ENCODE measurements at regions not wholly inside any gene's neighbourhood (a gene's known extent, or its start where the extent isn't known, plus 50 kb on each side); places are given as distances from the start of the nearest gene placed in this dataset.
A peak's percentile ranks its signal among the peaks of the same experiment; 100 is the strongest.

GRCh38 chr3:177783338-177783737, 586.1 kb upstream of the TBL1XR1 start:
- Histone ChIP-seq H3K79me1 (ENCODE audit: low read length) (no peaks in the 10 kb centered on the region), H4K12ac (ENCODE audit: low read depth, low read length) (no peak overlapping the region), H3K4ac (ENCODE audit: low read depth, low read length) (no peak overlapping the region), H2AK5ac (ENCODE audit: low read length) (no peak overlapping the region), H3K23ac (ENCODE audit: low read length) (no peak overlapping the region), H3K9ac (ENCODE audit: low read length) (no peak overlapping the region), H3K14ac (ENCODE audit: low read length) (no peak overlapping the region), H3K36me3 (ENCODE audit: control insufficient read depth in 1 of 2, insufficient read depth in 2 of 2, low read length in 2 of 2) (no peaks in the 10 kb centered on the region), H3K4me2 (ENCODE audit: low read length) (no peak overlapping the region), H2AFZ (ENCODE audit: insufficient read depth, low read length, poor library complexity) (no peak overlapping the region), H4K91ac (ENCODE audit: low read depth, low read length) (no peak overlapping the region), H3K27me3 (ENCODE audit: insufficient read depth, low read length) (no peaks in the 10 kb centered on the region), H3K4me1 (ENCODE audit: control insufficient read depth in 1 of 2, insufficient read depth in 2 of 2, low read length in 2 of 2) (peaks cover 0 to 2% of the 10 kb centered on the region in 2 experiments), H2BK12ac (ENCODE audit: low read length) (no peak overlapping the region), H3K4me3 (ENCODE audit: low read depth, low read length) (no peak overlapping the region), H2BK5ac (ENCODE audit: low read depth, low read length, poor library complexity) (no peak overlapping the region), H3K79me2 (ENCODE audit: control insufficient read depth, insufficient read depth, low read length, poor library complexity) (no peaks in the 10 kb centered on the region), H3K27ac (ENCODE audit: low read depth, low read length) (no peak overlapping the region), H3K18ac (ENCODE audit: low read length) (no peak overlapping the region), H4K8ac (ENCODE audit: low read depth, low read length) (no peak overlapping the region), H2BK120ac (ENCODE audit: insufficient read depth, low read length, poor library complexity) (no peak overlapping the region), H3K9me3 (ENCODE audit: insufficient read depth, low read depth, low read length) (no peaks in the 10 kb centered on the region)
- no CpG with 5 or more reads among the region's 2 CpGs for WGBS (ENCODE audit: extremely low coverage, insufficient coverage, insufficient read length)
- DNase-seq: no peak

- Histone ChIP-seq H2BK5ac (ENCODE audit: low read depth, low read length, poor library complexity) (no peak overlapping the region), H2BK120ac (ENCODE audit: insufficient read depth, low read length, poor library complexity) (no peak overlapping the region)
- WGBS (ENCODE audit: extremely low coverage, insufficient coverage, insufficient read length): no CpG with 5 or more reads among the region's 5 CpGs
Observed at GRCh38 chr3:177783767-177784166, 586.5 kb upstream of the TBL1XR1 start.

GRCh38 chr3:177787279-177788041, 590.2 kb upstream of the TBL1XR1 start:
- no peak overlapping the region for H3K27ac ChIP-seq (ENCODE audit: low read depth, low read length)
- no peak overlapping the region for H3K14ac ChIP-seq (ENCODE audit: low read length)
- no peak overlapping the region for H3K23ac ChIP-seq (ENCODE audit: low read length)
- H3K4me1 ChIP-seq (ENCODE audit: control insufficient read depth in 1 of 2, insufficient read depth in 2 of 2, low read length in 2 of 2): peaks cover 0 to 2% of the 10 kb centered on the region in 2 experiments
- H3K9me3 ChIP-seq (ENCODE audit: insufficient read depth, low read depth, low read length): no peaks in the 10 kb centered on the region
- no peak overlapping the region for H4K12ac ChIP-seq (ENCODE audit: low read depth, low read length)
- no peak overlapping the region for H2BK120ac ChIP-seq (ENCODE audit: insufficient read depth, low read length, poor library complexity)
- H2AK5ac ChIP-seq (ENCODE audit: low read length): no peak overlapping the region
- H2AFZ ChIP-seq (ENCODE audit: insufficient read depth, low read length, poor library complexity): no peak overlapping the region
- H3K4me2 ChIP-seq (ENCODE audit: low read length): no peak overlapping the region
- no peaks in the 10 kb centered on the region for H3K36me3 ChIP-seq (ENCODE audit: control insufficient read depth in 1 of 2, insufficient read depth in 2 of 2, low read length in 2 of 2)
- no peaks in the 10 kb centered on the region for H3K79me2 ChIP-seq (ENCODE audit: control insufficient read depth, insufficient read depth, low read length, poor library complexity)
- H3K9ac ChIP-seq (ENCODE audit: low read length): no peak overlapping the region
- no peak overlapping the region for H3K4ac ChIP-seq (ENCODE audit: low read depth, low read length)
- no peak overlapping the region for H3K18ac ChIP-seq (ENCODE audit: low read length)
- H3K79me1 ChIP-seq (ENCODE audit: low read length): peaks cover 5% of the 10 kb centered on the region
- H4K91ac ChIP-seq (ENCODE audit: low read depth, low read length): no peak overlapping the region
- no peak overlapping the region for H3K4me3 ChIP-seq (ENCODE audit: low read depth, low read length)
- no CpG with 5 or more reads among the region's 5 CpGs for WGBS (ENCODE audit: extremely low coverage, insufficient coverage, insufficient read length)
- no peak overlapping the region for H4K8ac ChIP-seq (ENCODE audit: low read depth, low read length)
- no peak overlapping the region for H2BK12ac ChIP-seq (ENCODE audit: low read length)
- DNase-seq: no peak
- H2BK5ac ChIP-seq (ENCODE audit: low read depth, low read length, poor library complexity): no peak overlapping the region
- no peaks in the 10 kb centered on the region for H3K27me3 ChIP-seq (ENCODE audit: insufficient read depth, low read length)

More at GRCh38 chr3:177783767-177784166, 586.5 kb upstream of the TBL1XR1 start:
- peak in 1 of 2 donors; percentile 47 for DNase-seq
- Histone ChIP-seq H2AK5ac (ENCODE audit: low read length) (no peak overlapping the region), H3K27ac (ENCODE audit: low read depth, low read length) (no peak overlapping the region), H3K18ac (ENCODE audit: low read length) (no peak overlapping the region), H2BK12ac (ENCODE audit: low read length) (no peak overlapping the region), H3K9me3 (ENCODE audit: insufficient read depth, low read depth, low read length) (no peaks in the 10 kb centered on the region), H3K4me2 (ENCODE audit: low read length) (no peak overlapping the region), H3K4me3 (ENCODE audit: low read depth, low read length) (no peak overlapping the region), H2AFZ (ENCODE audit: insufficient read depth, low read length, poor library complexity) (no peak overlapping the region), H3K9ac (ENCODE audit: low read length) (no peak overlapping the region), H3K27me3 (ENCODE audit: insufficient read depth, low read length) (no peaks in the 10 kb centered on the region), H3K4me1 (ENCODE audit: control insufficient read depth in 1 of 2, insufficient read depth in 2 of 2, low read length in 2 of 2) (peaks cover 0 to 2% of the 10 kb centered on the region in 2 experiments), H3K23ac (ENCODE audit: low read length) (no peak overlapping the region), H4K12ac (ENCODE audit: low read depth, low read length) (no peak overlapping the region), H3K14ac (ENCODE audit: low read length) (no peak overlapping the region), H4K8ac (ENCODE audit: low read depth, low read length) (no peak overlapping the region), H3K4ac (ENCODE audit: low read depth, low read length) (no peak overlapping the region), H3K79me1 (ENCODE audit: low read length) (no peaks in the 10 kb centered on the region), H3K36me3 (ENCODE audit: control insufficient read depth in 1 of 2, insufficient read depth in 2 of 2, low read length in 2 of 2) (no peaks in the 10 kb centered on the region), H4K91ac (ENCODE audit: low read depth, low read length) (no peak overlapping the region), H3K79me2 (ENCODE audit: control insufficient read depth, insufficient read depth, low read length, poor library complexity) (no peaks in the 10 kb centered on the region)

- H3K36me3 ChIP-seq (ENCODE audit: control insufficient read depth in 1 of 2, insufficient read depth in 2 of 2, low read length in 2 of 2): no peaks in the 10 kb centered on the region
- H3K27me3 ChIP-seq (ENCODE audit: insufficient read depth, low read length): no peaks in the 10 kb centered on the region
- H3K4ac ChIP-seq (ENCODE audit: low read depth, low read length): no peak overlapping the region
- H4K8ac ChIP-seq (ENCODE audit: low read depth, low read length): no peak overlapping the region
- H3K23ac ChIP-seq (ENCODE audit: low read length): no peak overlapping the region
- H3K79me1 ChIP-seq (ENCODE audit: low read length): peaks cover 5% of the 10 kb centered on the region
- H2BK12ac ChIP-seq (ENCODE audit: low read length): no peak overlapping the region
- no peak overlapping the region for H2BK5ac ChIP-seq (ENCODE audit: low read depth, low read length, poor library complexity)
- H3K14ac ChIP-seq (ENCODE audit: low read length): no peak overlapping the region
- no peak overlapping the region for H4K12ac ChIP-seq (ENCODE audit: low read depth, low read length)
- no peak overlapping the region for H2AFZ ChIP-seq (ENCODE audit: insufficient read depth, low read length, poor library complexity)
- peak overlapping the region; percentile 67 for H3K27ac ChIP-seq (ENCODE audit: low read depth, low read length)
- no peaks in the 10 kb centered on the region for H3K79me2 ChIP-seq (ENCODE audit: control insufficient read depth, insufficient read depth, low read length, poor library complexity)
- H4K91ac ChIP-seq (ENCODE audit: low read depth, low read length): no peak overlapping the region
- no peak overlapping the region for H2AK5ac ChIP-seq (ENCODE audit: low read length)
- no peak overlapping the region for H3K4me2 ChIP-seq (ENCODE audit: low read length)
- H3K18ac ChIP-seq (ENCODE audit: low read length): no peak overlapping the region
- H3K4me1 ChIP-seq (ENCODE audit: control insufficient read depth in 1 of 2, insufficient read depth in 2 of 2, low read length in 2 of 2): peaks cover 0 to 2% of the 10 kb centered on the region in 2 experiments
- no peaks in the 10 kb centered on the region for H3K9me3 ChIP-seq (ENCODE audit: insufficient read depth, low read depth, low read length)
- no CpG with 5 or more reads among the region's 2 CpGs for WGBS (ENCODE audit: extremely low coverage, insufficient coverage, insufficient read length)
- no peak overlapping the region for H3K4me3 ChIP-seq (ENCODE audit: low read depth, low read length)
- no peak for DNase-seq
- H2BK120ac ChIP-seq (ENCODE audit: insufficient read depth, low read length, poor library complexity): no peak overlapping the region
- H3K9ac ChIP-seq (ENCODE audit: low read length): no peak overlapping the region
Observed at GRCh38 chr3:177789500-177789899, 592.2 kb upstream of the TBL1XR1 start.

Data from trophoblast cell (in vitro differentiated cells and primary cell).